OCI-LY1 (cell line): ENCODE measurements at regions not wholly inside any gene's neighbourhood (a gene's known extent, or its start where the extent isn't known, plus 50 kb on each side); places are given as distances from the start of the nearest gene placed in this dataset.

Source experiments
- H2AFZ ChIP-seq: fragments of 200-600 bp; sonication (generic), shearing (Covaris generic); 2 replicates; pipeline ENCODE4 v1.6.0; 2014; ENCODE audit warnings: antibody characterized with exemption, mild to moderate bottlenecking, low read length
- H3F3A ChIP-seq: fragments of 200-600 bp; sonication (generic), shearing (Covaris generic); 2 replicates; pipeline ENCODE4 v1.6.0; 2014; ENCODE audit warnings: mild to moderate bottlenecking, antibody characterized with exemption, low read length, moderate library complexity; ENCODE audit not compliant: insufficient read depth
- H3K27ac ChIP-seq: fragments of 200-600 bp; sonication (generic); 2 replicates; pipeline ENCODE4 v1.5.1; 2014; ENCODE audit warnings: low read length, mixed run types, mild to moderate bottlenecking, low read depth; ENCODE audit not compliant: poor library complexity, severe bottlenecking
- H3K27me3 ChIP-seq: fragments of 200-600 bp; sonication (generic); 2 replicates; pipeline ENCODE4 v1.6.0; 2014; ENCODE audit warnings: antibody characterized with exemption, mild to moderate bottlenecking, low read length, moderate library complexity; ENCODE audit not compliant: insufficient read depth
- H3K36me3 ChIP-seq: fragments of 200-600 bp; sonication (generic); 2 replicates; pipeline ENCODE4 v1.6.1; 2014; ENCODE audit warnings: mild to moderate bottlenecking, antibody characterized with exemption, low read length, moderate library complexity, mixed read lengths; ENCODE audit not compliant: insufficient read depth
- H3K4me1 ChIP-seq: fragments of 200-600 bp; sonication (generic); 2 replicates; pipeline ENCODE4 v1.5.1; 2014; ENCODE audit warnings: mild to moderate bottlenecking, low read length, moderate library complexity; ENCODE audit not compliant: insufficient read depth, severe bottlenecking
- H3K4me2 ChIP-seq: fragments of 200-600 bp; sonication (generic), shearing (Covaris generic); 2 replicates; pipeline ENCODE4 v1.6.1; 2014; ENCODE audit warnings: low read length
- H3K4me3 ChIP-seq: fragments of 200-600 bp; sonication (generic); 2 replicates; pipeline ENCODE4 v1.5.1; 2014; ENCODE audit warnings: low read length, low read depth, mild to moderate bottlenecking, mixed read lengths; ENCODE audit not compliant: poor library complexity, severe bottlenecking
- H3K79me2 ChIP-seq: fragments of 200-600 bp; shearing (Covaris generic); 2 replicates; pipeline ENCODE4 v1.6.1; 2016; ENCODE audit warnings: mixed run types, low read length, mixed read lengths; ENCODE audit not compliant: insufficient read depth
- H3K9ac ChIP-seq: fragments of 200-600 bp; sonication (generic), shearing (Covaris generic); 2 replicates; pipeline ENCODE4 v1.6.1; 2014; ENCODE audit warnings: mild to moderate bottlenecking, low read length, mixed read lengths
- H3K9me2 ChIP-seq: fragments of 200-600 bp; sonication (generic), shearing (Covaris generic); 2 replicates; pipeline ENCODE4 v1.6.1; 2014; ENCODE audit warnings: low read depth, mild to moderate bottlenecking, low read length, mixed read lengths
- H3K9me3 ChIP-seq: fragments of 200-600 bp; shearing (Covaris generic); 2 replicates; pipeline ENCODE4 v1.6.1; 2014; ENCODE audit warnings: low read length, mixed read lengths
- H4K20me1 ChIP-seq: fragments of 200-600 bp; sonication (generic), shearing (Covaris generic); 2 replicates; pipeline ENCODE4 v1.6.0; 2016; ENCODE audit warnings: mild to moderate bottlenecking, low read length; ENCODE audit not compliant: insufficient read depth
- EZH2 ChIP-seq: fragments of 200-600 bp; sonication (generic), shearing (Covaris generic); IDR thresholded peaks from 2 replicates; pipeline ENCODE4 v1.8.0; 2017; ENCODE audit warnings: borderline replicate concordance, mixed run types, mild to moderate bottlenecking, antibody characterized with exemption, low read length, moderate library complexity, mixed read lengths
- TF ChIP-seq, protein P1 (sequence below): fragments of 200-600 bp; sonication (generic), shearing (Covaris generic); IDR thresholded peaks from 2 replicates; pipeline ENCODE4 v1.5.1; 2017; ENCODE audit warnings: mild to moderate bottlenecking, antibody characterized with exemption, low read length, moderate library complexity, mixed read lengths

DNA sequence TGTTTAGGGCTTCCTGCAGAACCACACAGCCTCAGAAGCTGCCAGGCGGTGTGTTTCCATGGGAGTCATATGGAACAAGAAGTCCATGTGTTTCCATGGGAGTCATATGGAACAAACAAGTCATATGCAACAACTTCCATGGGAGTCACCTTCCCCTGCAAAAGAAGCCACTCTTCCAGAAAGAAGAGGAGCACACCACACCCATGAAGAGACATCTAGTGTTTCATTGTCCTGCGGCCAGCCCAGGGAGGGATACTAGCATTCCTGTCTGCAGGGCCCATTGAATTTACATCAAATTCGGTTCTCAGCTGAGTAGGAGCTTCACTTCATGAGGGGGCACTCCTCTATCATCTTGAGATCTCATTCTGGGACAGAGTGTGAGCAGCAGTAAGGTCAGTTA, 79.5 kb upstream of the TSPY4 start:
- no peak overlapping the region; the same call in 1 of the 2 replicates for H3K9ac ChIP-seq
- H3K36me3 ChIP-seq, result no peaks in the 10 kb centered on the region; the same call in 1 of the 2 replicates
- H3K9me2 ChIP-seq, result no peaks in the 10 kb centered on the region
- H3K4me1 ChIP-seq, result peaks cover 63% of the 10 kb centered on the region
- H3K79me2 ChIP-seq, result no peaks in the 10 kb centered on the region
- H3K4me3 ChIP-seq, result no peak overlapping the region
- no peaks in the 10 kb centered on the region for H3K27me3 ChIP-seq
- H4K20me1 ChIP-seq, result no peaks in the 10 kb centered on the region
- no peak overlapping the region for H2AFZ ChIP-seq
- no peak overlapping the region; the same call in 1 of the 2 replicates for H3K4me2 ChIP-seq
- H3K9me3 ChIP-seq, result no peaks in the 10 kb centered on the region
- H3K27ac ChIP-seq, result peak overlapping the region; percentile 96
- no peak for TF ChIP-seq EZH2
- TF ChIP-seq, protein P1, sequence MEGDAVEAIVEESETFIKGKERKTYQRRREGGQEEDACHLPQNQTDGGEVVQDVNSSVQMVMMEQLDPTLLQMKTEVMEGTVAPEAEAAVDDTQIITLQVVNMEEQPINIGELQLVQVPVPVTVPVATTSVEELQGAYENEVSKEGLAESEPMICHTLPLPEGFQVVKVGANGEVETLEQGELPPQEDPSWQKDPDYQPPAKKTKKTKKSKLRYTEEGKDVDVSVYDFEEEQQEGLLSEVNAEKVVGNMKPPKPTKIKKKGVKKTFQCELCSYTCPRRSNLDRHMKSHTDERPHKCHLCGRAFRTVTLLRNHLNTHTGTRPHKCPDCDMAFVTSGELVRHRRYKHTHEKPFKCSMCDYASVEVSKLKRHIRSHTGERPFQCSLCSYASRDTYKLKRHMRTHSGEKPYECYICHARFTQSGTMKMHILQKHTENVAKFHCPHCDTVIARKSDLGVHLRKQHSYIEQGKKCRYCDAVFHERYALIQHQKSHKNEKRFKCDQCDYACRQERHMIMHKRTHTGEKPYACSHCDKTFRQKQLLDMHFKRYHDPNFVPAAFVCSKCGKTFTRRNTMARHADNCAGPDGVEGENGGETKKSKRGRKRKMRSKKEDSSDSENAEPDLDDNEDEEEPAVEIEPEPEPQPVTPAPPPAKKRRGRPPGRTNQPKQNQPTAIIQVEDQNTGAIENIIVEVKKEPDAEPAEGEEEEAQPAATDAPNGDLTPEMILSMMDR, result no peak
- no peaks in the 10 kb centered on the region for H3F3A ChIP-seq

DNA sequence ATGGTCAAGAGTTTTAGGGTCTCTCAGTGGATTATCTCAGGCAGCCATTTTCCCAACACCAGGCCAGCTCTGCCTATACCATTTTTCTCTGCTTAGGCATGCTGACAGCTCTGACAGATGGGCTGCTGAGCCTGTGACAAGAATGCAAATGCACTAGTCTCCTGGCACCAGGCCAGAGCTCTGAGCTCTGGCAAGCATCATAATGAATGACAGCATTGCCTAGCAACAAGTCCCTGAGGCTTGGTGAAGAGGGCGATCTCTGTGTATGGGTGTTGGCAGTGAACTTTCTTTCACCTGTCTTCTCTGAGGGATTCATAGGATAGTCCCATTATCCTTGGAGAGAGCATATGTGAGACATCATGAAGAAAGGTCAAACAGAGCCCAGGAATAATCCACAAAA, 77.9 kb upstream of the TSPY4 start:
- Histone ChIP-seq H3K9ac (peak overlapping the region; percentile 56; the same call in 1 of the 2 replicates), H2AFZ (no peak overlapping the region), H3K4me1 (peaks cover 63% of the 10 kb centered on the region), H3K27me3 (no peaks in the 10 kb centered on the region), H3K9me2 (no peaks in the 10 kb centered on the region), H3F3A (no peaks in the 10 kb centered on the region), H3K27ac (peak overlapping the region; percentile 96), H3K4me2 (peak overlapping the region; percentile 59), H3K4me3 (peak overlapping the region; percentile 33), H4K20me1 (no peaks in the 10 kb centered on the region), H3K79me2 (no peaks in the 10 kb centered on the region), H3K9me3 (no peaks in the 10 kb centered on the region), H3K36me3 (no peaks in the 10 kb centered on the region; the same call in 1 of the 2 replicates)
- no peak for TF ChIP-seq EZH2
- TF ChIP-seq, protein P1, result no peak

- Histone ChIP-seq H3K27me3 (no peaks in the 10 kb centered on the region), H3K9ac (no peak overlapping the region; the same call in 1 of the 2 replicates), H3K4me1 (peaks cover 58% of the 10 kb centered on the region), H3K36me3 (no peaks in the 10 kb centered on the region; the same call in 1 of the 2 replicates), H3K4me2 (peak overlapping the region; percentile 50; the same call in 1 of the 2 replicates), H3K9me3 (no peaks in the 10 kb centered on the region), H3K9me2 (no peaks in the 10 kb centered on the region), H2AFZ (no peak overlapping the region), H3K27ac (peak overlapping the region; percentile 96), H3K79me2 (no peaks in the 10 kb centered on the region), H3K4me3 (peak overlapping the region; percentile 33), H3F3A (no peaks in the 10 kb centered on the region), H4K20me1 (no peaks in the 10 kb centered on the region)
- TF ChIP-seq EZH2, result no peak
- TF ChIP-seq, protein P1, result no peak
Observed at GRCh38 chrY:9260426-9260825, 76.8 kb upstream of the TSPY4 start.
